Glutamatergic neuron (in vitro differentiated cells): ENCODE measurements at regions not wholly inside any gene's neighbourhood (a gene's known extent, or its start where the extent isn't known, plus 50 kb on each side); places are given as distances from the start of the nearest gene placed in this dataset.

Source experiments
- DNase-seq: peaks from one replicate; pipeline ENCODE4 v3.0.0; 2022
- H3K27ac Mint-ChIP-seq: one replicate; pipeline ENCODE4 v1.8.0; 2020; ENCODE audit warnings: mild to moderate bottlenecking, mixed read lengths, inconsistent platforms; ENCODE audit not compliant: unreplicated experiment
- H3K27me3 Mint-ChIP-seq: one replicate; pipeline ENCODE4 v1.8.0; 2020; ENCODE audit warnings: mild to moderate bottlenecking, moderate library complexity, mixed read lengths, inconsistent platforms; ENCODE audit not compliant: unreplicated experiment
- H3K36me3 Mint-ChIP-seq: one replicate; pipeline ENCODE4 v1.8.0; 2020; ENCODE audit warnings: mild to moderate bottlenecking, mixed read lengths, inconsistent platforms; ENCODE audit not compliant: unreplicated experiment
- H3K4me1 Mint-ChIP-seq: one replicate; pipeline ENCODE4 v1.8.0; 2020; ENCODE audit warnings: mild to moderate bottlenecking, low read depth, mixed read lengths, inconsistent platforms; ENCODE audit not compliant: unreplicated experiment
- H3K4me3 Mint-ChIP-seq: one replicate; pipeline ENCODE4 v1.8.0; 2020; ENCODE audit warnings: mild to moderate bottlenecking, mixed read lengths, inconsistent platforms; ENCODE audit not compliant: unreplicated experiment
- H3K9me3 Mint-ChIP-seq: one replicate; pipeline ENCODE4 v1.8.0; 2020; ENCODE audit warnings: mild to moderate bottlenecking, moderate library complexity, mixed read lengths, inconsistent platforms; ENCODE audit not compliant: unreplicated experiment
- TF ChIP-seq, protein P1 (sequence below): fragments of 200-600 bp; sonication (generic); IDR thresholded peaks from one replicate; pipeline ENCODE4 v1.5.0; 2021; ENCODE audit not compliant: partially characterized antibody, unreplicated experiment

- Mint-ChIP-seq H3K4me1 (peaks cover 8% of the 10 kb centered on the region), H3K27ac (no peak overlapping the region), H3K36me3 (peaks cover 5% of the 10 kb centered on the region), H3K9me3 (peaks cover 7% of the 10 kb centered on the region), H3K27me3 (peaks cover 4% of the 10 kb centered on the region), H3K4me3 (no peak overlapping the region)
- DNase-seq, result no peak
- TF ChIP-seq, protein P1, sequence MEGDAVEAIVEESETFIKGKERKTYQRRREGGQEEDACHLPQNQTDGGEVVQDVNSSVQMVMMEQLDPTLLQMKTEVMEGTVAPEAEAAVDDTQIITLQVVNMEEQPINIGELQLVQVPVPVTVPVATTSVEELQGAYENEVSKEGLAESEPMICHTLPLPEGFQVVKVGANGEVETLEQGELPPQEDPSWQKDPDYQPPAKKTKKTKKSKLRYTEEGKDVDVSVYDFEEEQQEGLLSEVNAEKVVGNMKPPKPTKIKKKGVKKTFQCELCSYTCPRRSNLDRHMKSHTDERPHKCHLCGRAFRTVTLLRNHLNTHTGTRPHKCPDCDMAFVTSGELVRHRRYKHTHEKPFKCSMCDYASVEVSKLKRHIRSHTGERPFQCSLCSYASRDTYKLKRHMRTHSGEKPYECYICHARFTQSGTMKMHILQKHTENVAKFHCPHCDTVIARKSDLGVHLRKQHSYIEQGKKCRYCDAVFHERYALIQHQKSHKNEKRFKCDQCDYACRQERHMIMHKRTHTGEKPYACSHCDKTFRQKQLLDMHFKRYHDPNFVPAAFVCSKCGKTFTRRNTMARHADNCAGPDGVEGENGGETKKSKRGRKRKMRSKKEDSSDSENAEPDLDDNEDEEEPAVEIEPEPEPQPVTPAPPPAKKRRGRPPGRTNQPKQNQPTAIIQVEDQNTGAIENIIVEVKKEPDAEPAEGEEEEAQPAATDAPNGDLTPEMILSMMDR, result no peak
These were observed 162.9 kb downstream of the NXNL2 start for GRCh38 chr9:88697764-88698432.

DNA sequence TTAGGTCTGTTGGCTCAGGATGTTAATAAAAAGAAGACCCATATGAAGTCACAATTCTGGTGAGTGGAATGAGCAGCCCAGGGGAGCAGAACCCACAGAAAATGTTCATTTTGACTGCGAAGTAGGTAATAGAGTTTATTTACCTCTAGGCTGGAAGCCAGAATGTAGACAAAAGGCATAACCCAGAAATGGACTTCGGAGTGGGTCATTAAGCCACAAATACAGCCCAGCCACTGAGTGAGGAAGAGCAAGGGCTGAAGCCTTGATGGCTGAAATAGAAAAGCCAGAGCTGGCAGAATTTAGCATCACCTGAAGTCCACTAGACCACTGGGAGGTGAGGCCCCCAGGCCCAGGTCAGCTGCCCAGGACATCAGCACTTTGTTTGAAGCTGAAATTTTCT, 168.0 kb downstream of the NXNL2 start:
- no peaks in the 10 kb centered on the region for H3K36me3 Mint-ChIP-seq
- H3K27ac Mint-ChIP-seq, result no peak overlapping the region
- TF ChIP-seq, protein P1, result no peak
- H3K4me1 Mint-ChIP-seq, result no peaks in the 10 kb centered on the region
- no peak for DNase-seq
- H3K27me3 Mint-ChIP-seq, result peaks cover 2% of the 10 kb centered on the region
- H3K4me3 Mint-ChIP-seq, result no peak overlapping the region
- peaks cover 2% of the 10 kb centered on the region for H3K9me3 Mint-ChIP-seq

DNA sequence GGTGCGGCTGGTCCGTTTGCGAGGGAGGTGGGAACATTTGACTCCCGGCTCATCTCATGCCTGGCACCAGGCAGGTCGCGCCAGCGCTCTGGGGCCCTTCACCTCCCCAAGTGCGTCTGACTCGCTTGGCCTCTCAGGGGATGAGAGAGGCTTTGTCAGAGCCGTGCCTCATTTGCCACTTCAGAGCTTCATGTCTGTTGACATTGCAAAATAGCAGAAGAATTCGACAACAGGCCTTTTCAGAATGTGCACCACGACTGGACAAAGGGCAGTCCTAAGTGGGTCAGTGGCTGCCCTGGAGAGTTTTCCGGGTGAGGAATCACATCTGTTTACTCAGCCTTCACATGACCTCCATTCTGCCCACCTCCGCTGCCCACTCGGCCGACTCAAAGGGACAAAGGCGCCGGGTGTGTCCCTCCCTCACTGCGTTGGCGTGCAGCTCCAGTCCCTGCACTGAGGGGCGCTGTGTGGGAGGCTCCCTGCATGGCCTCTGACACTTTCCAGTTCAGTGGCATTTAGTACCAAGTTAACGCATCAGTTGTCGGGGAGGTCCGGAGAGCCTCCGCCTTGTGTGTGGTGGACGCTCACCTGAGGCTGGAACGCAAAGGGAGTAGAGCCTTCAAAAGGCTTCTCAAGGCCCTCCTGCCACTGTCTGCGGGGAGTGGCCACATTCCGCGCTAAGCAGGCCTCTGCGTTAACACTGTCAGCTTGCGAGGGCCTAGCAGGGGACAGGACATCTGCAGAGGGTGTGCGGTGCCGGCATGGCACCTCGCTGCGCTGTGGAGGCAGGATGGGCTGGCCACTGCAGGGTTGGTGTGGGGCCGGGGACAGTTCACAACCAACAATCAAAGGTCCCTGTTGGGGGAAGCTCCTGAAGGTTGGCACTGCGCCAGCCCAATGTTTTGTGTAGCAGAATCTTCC, 171.5 kb downstream of the NXNL2 start:
- H3K27ac Mint-ChIP-seq, result no peak overlapping the region
- DNase-seq, result no peak
- no peaks in the 10 kb centered on the region for H3K9me3 Mint-ChIP-seq
- TF ChIP-seq, protein P1, result no peak
- no peaks in the 10 kb centered on the region for H3K27me3 Mint-ChIP-seq
- H3K36me3 Mint-ChIP-seq, result no peaks in the 10 kb centered on the region
- H3K4me3 Mint-ChIP-seq, result no peak overlapping the region
- no peaks in the 10 kb centered on the region for H3K4me1 Mint-ChIP-seq

GRCh38 chr9:88710449-88710848, 175.5 kb downstream of the NXNL2 start:
- H3K9me3 Mint-ChIP-seq, result peaks cover 2% of the 10 kb centered on the region
- TF ChIP-seq, protein P1, result no peak
- no peaks in the 10 kb centered on the region for H3K36me3 Mint-ChIP-seq
- no peaks in the 10 kb centered on the region for H3K4me1 Mint-ChIP-seq
- no peak overlapping the region for H3K27ac Mint-ChIP-seq
- no peak overlapping the region for H3K4me3 Mint-ChIP-seq
- DNase-seq, result no peak
- peaks cover 2% of the 10 kb centered on the region for H3K27me3 Mint-ChIP-seq

- Mint-ChIP-seq H3K4me3 (no peak overlapping the region), H3K4me1 (no peaks in the 10 kb centered on the region), H3K9me3 (peaks cover 2% of the 10 kb centered on the region), H3K36me3 (no peaks in the 10 kb centered on the region), H3K27me3 (peaks cover 2% of the 10 kb centered on the region), H3K27ac (no peak overlapping the region)
- DNase-seq, result no peak
- TF ChIP-seq, protein P1, result no peak
These were observed 176.7 kb downstream of the NXNL2 start for GRCh38 chr9:88711719-88712118.
